ENCODE measurements at regions not wholly inside any gene's neighbourhood (a gene's known extent, or its start where the extent isn't known, plus 50 kb on each side); places are given as distances from the start of the nearest gene placed in this dataset.

DNA sequence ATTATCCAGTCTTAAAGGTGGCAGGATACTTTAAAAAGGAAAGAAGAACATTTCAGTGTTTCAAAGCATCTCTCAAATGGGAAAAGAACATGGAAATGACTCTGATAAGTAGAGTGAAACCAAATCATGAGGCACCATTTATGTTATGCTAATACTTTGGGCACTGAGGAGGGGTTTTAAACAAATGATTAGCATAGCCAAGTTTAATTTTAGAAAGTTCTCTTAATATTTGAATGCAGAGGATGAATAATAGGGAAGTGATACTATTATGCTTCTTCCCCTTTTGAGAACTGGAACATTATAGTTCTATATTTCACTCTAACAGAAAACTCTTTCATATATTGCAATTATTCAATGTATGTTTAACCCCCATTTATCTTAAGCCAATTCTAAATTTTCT, 1181.9 kb upstream of the PRMT6 start:
- no peak overlapping the region for H3K27ac ChIP-seq (ENCODE audit: low read depth)
- DNase-seq (ENCODE audit: extremely low spot score), result no peak
- H3K4me1 ChIP-seq (ENCODE audit: insufficient read depth), result no peaks in the 10 kb centered on the region
- no peaks in the 10 kb centered on the region for H3K36me3 ChIP-seq (ENCODE audit: insufficient read depth)
- no peak overlapping the region for H3K4me3 ChIP-seq (ENCODE audit: low read depth, low read length)

DNA sequence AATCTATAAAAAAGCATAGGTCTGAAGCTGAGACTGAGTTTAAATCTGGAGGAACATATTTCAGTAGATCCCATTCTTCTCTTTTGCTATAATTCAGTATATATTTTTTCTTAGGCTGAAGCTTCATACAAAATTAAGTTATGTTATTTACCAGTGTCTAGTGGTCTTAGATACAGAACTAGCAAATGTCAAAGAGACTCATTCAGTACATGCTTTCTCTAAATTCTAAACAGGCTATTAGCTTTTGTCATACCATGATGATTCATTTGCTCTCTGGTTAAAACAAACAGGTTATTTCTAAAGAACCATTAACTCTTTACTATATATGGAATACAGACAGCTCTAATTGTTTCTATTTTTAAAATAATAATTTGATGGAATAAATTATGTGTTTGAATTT, 1170.2 kb upstream of the PRMT6 start:
- Histone ChIP-seq H3K36me3 (ENCODE audit: insufficient read depth) (no peaks in the 10 kb centered on the region), H3K4me1 (ENCODE audit: insufficient read depth) (no peaks in the 10 kb centered on the region), H3K4me3 (ENCODE audit: low read depth, low read length) (no peak overlapping the region), H3K27ac (ENCODE audit: low read depth) (no peak overlapping the region)
- no peak for DNase-seq (ENCODE audit: extremely low spot score)

- DNase-seq (ENCODE audit: extremely low spot score), result no peak
- Histone ChIP-seq H3K4me1 (ENCODE audit: insufficient read depth) (no peaks in the 10 kb centered on the region), H3K27ac (ENCODE audit: low read depth) (no peak overlapping the region), H3K36me3 (ENCODE audit: insufficient read depth) (no peaks in the 10 kb centered on the region), H3K4me3 (ENCODE audit: low read depth, low read length) (no peak overlapping the region)
- WGBS, result 85% methylated on average over 13 of the region's 13 CpGs
These were observed 1165.2 kb upstream of the PRMT6 start for GRCh38 chr1:105891308-105891707.

DNA sequence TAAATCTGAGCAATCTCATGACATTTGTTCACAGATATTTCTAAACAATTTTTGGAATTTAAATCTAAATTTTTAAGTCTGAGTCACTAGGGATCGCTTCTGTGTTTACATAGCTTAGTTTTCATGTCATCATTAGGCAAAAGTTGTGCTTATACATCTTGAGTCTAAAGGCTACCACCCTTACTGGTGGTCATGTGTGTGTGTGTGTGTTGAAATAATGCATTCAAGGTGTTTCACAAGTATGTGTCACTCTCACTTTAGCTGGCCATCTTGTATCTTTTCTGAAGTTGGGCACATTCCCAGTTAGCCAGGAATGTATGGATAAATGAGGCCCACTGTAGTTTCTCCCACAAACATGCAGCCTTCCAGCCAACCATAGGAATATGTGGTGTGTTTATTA, 1162.5 kb upstream of the PRMT6 start:
- H3K4me1 ChIP-seq (ENCODE audit: insufficient read depth), result no peaks in the 10 kb centered on the region
- no peak overlapping the region for H3K4me3 ChIP-seq (ENCODE audit: low read depth, low read length)
- H3K36me3 ChIP-seq (ENCODE audit: insufficient read depth), result no peaks in the 10 kb centered on the region
- WGBS, result 61% methylated on average over 1 of the region's 1 CpG
- H3K27ac ChIP-seq (ENCODE audit: low read depth), result no peak overlapping the region
- DNase-seq (ENCODE audit: extremely low spot score), result no peak

DNA sequence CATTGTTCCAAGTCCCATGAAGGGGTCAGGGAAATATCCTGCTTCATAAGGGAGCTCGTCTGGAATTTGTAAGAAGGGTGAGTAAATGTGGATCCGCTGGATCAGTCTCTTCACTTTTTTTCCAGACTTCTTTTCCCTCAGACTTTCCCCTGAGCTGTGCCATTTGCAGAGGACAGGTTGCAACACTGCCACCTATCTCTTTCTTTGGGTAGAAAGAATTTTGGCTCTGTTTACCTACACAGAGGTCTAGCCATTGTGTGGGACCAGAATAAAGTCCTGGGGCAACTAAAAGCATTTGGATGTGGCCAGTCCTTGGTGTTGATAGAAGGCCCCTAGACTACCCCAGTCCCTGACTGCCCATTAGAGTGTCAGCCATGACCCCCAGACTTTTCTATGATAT, 1146.7 kb upstream of the PRMT6 start:
- Histone ChIP-seq H3K4me3 (ENCODE audit: low read depth, low read length) (no peak overlapping the region), H3K4me1 (ENCODE audit: insufficient read depth) (no peaks in the 10 kb centered on the region), H3K27ac (ENCODE audit: low read depth) (no peak overlapping the region), H3K36me3 (ENCODE audit: insufficient read depth) (no peaks in the 10 kb centered on the region)
- no peak for DNase-seq (ENCODE audit: extremely low spot score)
- WGBS, result 60% methylated on average over 2 of the region's 2 CpGs

DNA sequence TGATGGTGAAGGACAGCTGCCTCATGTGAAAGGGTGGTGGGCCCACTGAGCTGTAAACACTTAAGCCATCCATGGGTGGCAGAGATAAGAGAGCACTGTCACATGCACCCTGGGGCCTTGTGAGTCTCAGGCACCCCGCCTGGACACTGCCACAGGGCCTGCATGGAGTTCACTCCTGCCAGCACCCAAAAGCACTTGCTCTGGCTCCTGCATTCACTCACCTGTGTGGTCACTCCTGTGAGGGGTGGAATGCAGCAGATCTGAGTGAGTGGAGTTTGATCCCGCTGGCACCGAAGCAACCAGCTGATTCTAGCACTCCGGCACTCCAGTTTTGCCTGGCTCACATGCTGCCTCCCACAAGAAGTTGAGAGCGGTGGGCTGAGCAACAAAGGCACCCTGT, 1142.1 kb upstream of the PRMT6 start:
- H3K4me3 ChIP-seq (ENCODE audit: low read depth, low read length), result no peak overlapping the region
- no peak overlapping the region for H3K27ac ChIP-seq (ENCODE audit: low read depth)
- no peak for DNase-seq (ENCODE audit: extremely low spot score)
- no peaks in the 10 kb centered on the region for H3K4me1 ChIP-seq (ENCODE audit: insufficient read depth)
- H3K36me3 ChIP-seq (ENCODE audit: insufficient read depth), result no peaks in the 10 kb centered on the region
- 86% methylated on average over 5 of the region's 5 CpGs for WGBS

- H3K4me3 ChIP-seq (ENCODE audit: low read depth, low read length), result no peak overlapping the region
- DNase-seq (ENCODE audit: extremely low spot score), result no peak
- no peaks in the 10 kb centered on the region for H3K36me3 ChIP-seq (ENCODE audit: insufficient read depth)
- 62% methylated on average over 1 of the region's 1 CpG for WGBS
- no peak overlapping the region for H3K27ac ChIP-seq (ENCODE audit: low read depth)
- no peaks in the 10 kb centered on the region for H3K4me1 ChIP-seq (ENCODE audit: insufficient read depth)
These were observed 1121.7 kb upstream of the PRMT6 start for GRCh38 chr1:105934806-105935205.

- Histone ChIP-seq H3K4me3 (ENCODE audit: low read depth, low read length) (no peak overlapping the region), H3K36me3 (ENCODE audit: insufficient read depth) (no peaks in the 10 kb centered on the region), H3K27ac (ENCODE audit: low read depth) (no peak overlapping the region), H3K4me1 (ENCODE audit: insufficient read depth) (no peaks in the 10 kb centered on the region)
- 84% methylated on average over 4 of the region's 4 CpGs for WGBS
- DNase-seq (ENCODE audit: extremely low spot score), result no peak
These were observed 1091.6 kb upstream of the PRMT6 start for GRCh38 chr1:105964879-105965278.

- no peak overlapping the region for H3K27ac ChIP-seq (ENCODE audit: low read depth)
- WGBS, result 89% methylated on average over 6 of the region's 6 CpGs
- no peak for DNase-seq (ENCODE audit: extremely low spot score)
- H3K36me3 ChIP-seq (ENCODE audit: insufficient read depth), result no peaks in the 10 kb centered on the region
- no peak overlapping the region for H3K4me3 ChIP-seq (ENCODE audit: low read depth, low read length)
- H3K4me1 ChIP-seq (ENCODE audit: insufficient read depth), result no peaks in the 10 kb centered on the region
These were observed 1059.0 kb upstream of the PRMT6 start for GRCh38 chr1:105997516-105997915.

DNA sequence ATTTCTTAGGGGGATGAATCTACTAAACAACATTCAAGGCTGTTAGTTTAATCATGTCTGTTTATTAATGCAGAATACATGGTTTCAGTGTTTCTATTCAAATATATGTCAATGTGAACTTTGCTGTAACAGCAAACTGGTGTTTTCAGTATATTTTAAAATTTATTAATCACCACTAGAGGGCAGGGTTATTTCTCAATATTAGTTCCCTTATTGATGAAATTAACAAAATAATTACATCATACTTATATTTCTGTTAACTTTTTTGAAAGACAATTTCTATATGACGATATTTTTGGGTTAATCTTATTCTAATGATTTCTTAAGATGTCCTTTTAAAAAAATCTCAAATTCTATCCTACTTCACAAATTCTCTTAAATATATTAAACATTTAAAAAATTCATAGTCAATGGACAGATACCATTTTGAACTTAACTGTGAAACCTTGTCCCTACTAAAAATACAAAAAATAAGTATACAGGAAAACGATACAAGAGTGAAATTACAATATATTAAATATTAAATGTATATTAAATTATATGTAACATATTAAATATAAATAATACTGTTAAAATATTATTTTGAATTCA, 1034.1 kb upstream of the PRMT6 start:
- no peak for DNase-seq (ENCODE audit: extremely low spot score)
- 35% methylated on average over 2 of the region's 2 CpGs for WGBS
- no peaks in the 10 kb centered on the region for H3K36me3 ChIP-seq (ENCODE audit: insufficient read depth)
- no peak overlapping the region for H3K4me3 ChIP-seq (ENCODE audit: low read depth, low read length)
- H3K27ac ChIP-seq (ENCODE audit: low read depth), result no peak overlapping the region
- no peaks in the 10 kb centered on the region for H3K4me1 ChIP-seq (ENCODE audit: insufficient read depth)

GRCh38 chr1:106027871-106028270, 1028.6 kb upstream of the PRMT6 start:
- Histone ChIP-seq H3K4me1 (ENCODE audit: insufficient read depth) (no peaks in the 10 kb centered on the region), H3K36me3 (ENCODE audit: insufficient read depth) (no peaks in the 10 kb centered on the region), H3K27ac (ENCODE audit: low read depth) (no peak overlapping the region), H3K4me3 (ENCODE audit: low read depth, low read length) (no peak overlapping the region)
- 73% methylated on average over 2 of the region's 2 CpGs for WGBS
- DNase-seq (ENCODE audit: extremely low spot score), result no peak

DNA sequence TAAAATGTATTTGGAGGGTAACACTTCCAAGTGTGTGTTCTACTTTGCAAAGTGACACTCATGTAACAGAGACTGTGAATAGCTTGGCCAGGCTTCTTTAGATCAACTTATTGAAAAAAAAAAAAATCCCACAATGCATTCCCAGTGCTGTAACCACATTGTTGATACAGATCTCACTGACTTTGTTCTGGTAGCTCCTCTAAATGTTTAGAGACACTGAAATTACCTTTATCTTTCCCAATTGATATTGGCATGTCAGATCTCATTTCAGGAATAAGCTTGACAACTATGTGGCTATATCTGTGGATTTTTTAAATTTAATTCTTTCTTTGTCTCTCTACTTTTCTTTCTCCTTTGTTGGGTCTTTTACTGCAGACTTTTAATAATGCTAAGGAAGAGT, 1018.9 kb upstream of the PRMT6 start:
- no peak for DNase-seq (ENCODE audit: extremely low spot score)
- no peak overlapping the region for H3K27ac ChIP-seq (ENCODE audit: low read depth)
- no peak overlapping the region for H3K4me3 ChIP-seq (ENCODE audit: low read depth, low read length)
- H3K4me1 ChIP-seq (ENCODE audit: insufficient read depth), result no peaks in the 10 kb centered on the region
- no peaks in the 10 kb centered on the region for H3K36me3 ChIP-seq (ENCODE audit: insufficient read depth)

- no peak overlapping the region for H3K27ac ChIP-seq (ENCODE audit: low read depth)
- no peaks in the 10 kb centered on the region for H3K36me3 ChIP-seq (ENCODE audit: insufficient read depth)
- no peaks in the 10 kb centered on the region for H3K4me1 ChIP-seq (ENCODE audit: insufficient read depth)
- H3K4me3 ChIP-seq (ENCODE audit: low read depth, low read length), result no peak overlapping the region
- no peak for DNase-seq (ENCODE audit: extremely low spot score)
- WGBS, result 58% methylated on average over 1 of the region's 1 CpG
These were observed 1018.2 kb upstream of the PRMT6 start for GRCh38 chr1:106038260-106038659.

DNA sequence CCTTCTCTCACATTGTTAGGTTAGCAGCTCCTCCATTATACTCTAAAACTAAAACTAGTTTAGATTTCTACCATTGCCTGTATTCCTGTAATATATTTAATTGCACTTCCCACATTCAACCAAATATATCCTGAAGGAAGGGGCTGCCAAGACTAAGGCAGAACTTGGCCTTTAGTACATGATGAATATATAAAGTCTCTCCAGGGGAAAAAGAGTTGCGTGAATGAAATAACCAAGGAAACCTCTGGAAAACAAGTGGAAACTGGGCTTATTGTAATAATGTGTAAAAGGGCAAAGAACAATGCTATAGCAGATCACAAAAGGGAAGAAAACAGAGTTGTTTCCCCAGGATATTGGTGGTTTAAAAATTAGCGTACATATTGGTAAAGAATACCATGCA, 1012.5 kb upstream of the PRMT6 start:
- Histone ChIP-seq H3K4me1 (ENCODE audit: insufficient read depth) (no peaks in the 10 kb centered on the region), H3K27ac (ENCODE audit: low read depth) (no peak overlapping the region), H3K36me3 (ENCODE audit: insufficient read depth) (no peaks in the 10 kb centered on the region), H3K4me3 (ENCODE audit: low read depth, low read length) (no peak overlapping the region)
- no peak for DNase-seq (ENCODE audit: extremely low spot score)
- 92% methylated on average over 2 of the region's 2 CpGs for WGBS

DNA sequence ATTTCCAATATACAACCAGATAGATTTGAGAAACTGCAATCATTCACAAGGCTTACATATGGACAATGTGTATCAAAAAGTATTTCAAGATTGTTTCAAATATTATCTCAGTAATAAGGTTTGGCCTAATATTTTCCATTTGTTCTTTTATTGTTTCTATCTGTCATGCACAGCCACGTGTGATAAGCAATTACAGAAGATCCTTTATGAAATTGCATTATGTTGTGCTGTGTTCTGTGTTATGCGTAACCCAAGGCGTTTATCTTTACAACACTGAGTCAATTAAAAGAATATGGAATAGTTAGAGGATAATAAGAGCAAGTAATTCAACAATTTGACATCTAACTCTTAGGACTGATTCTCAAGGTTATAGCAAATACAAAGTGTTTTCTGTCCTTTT, 1009.3 kb upstream of the PRMT6 start:
- Histone ChIP-seq H3K36me3 (ENCODE audit: insufficient read depth) (no peaks in the 10 kb centered on the region), H3K4me1 (ENCODE audit: insufficient read depth) (no peaks in the 10 kb centered on the region), H3K4me3 (ENCODE audit: low read depth, low read length) (no peak overlapping the region), H3K27ac (ENCODE audit: low read depth) (no peak overlapping the region)
- WGBS, result 74% methylated on average over 3 of the region's 3 CpGs
- no peak for DNase-seq (ENCODE audit: extremely low spot score)

Measured in urinary bladder (tissue), 3 donors.